ENCODE measurements at regions not wholly inside any gene's neighbourhood (a gene's known extent, or its start where the extent isn't known, plus 50 kb on each side); places are given as distances from the start of the nearest gene placed in this dataset.

GRCh38 chr17:74041869-74042640 lies 161.4 kb upstream of the RPL38 start:
- 81 to 87% methylated on average over 6 to 14 of the region's 14 CpGs for WGBS, 2 donors (ENCODE audit: low coverage in 1 of 2)
- TF ChIP-seq EP300 (IDR thresholded peaks at IDR 0.05; ENCODE audit: low read depth) (no peak), CTCF (IDR thresholded peaks at IDR 0.05) (no peak), POLR2AphosphoS5 (IDR thresholded peaks at IDR 0.05) (no peak), POLR2A (IDR thresholded peaks at IDR 0.05) (no peak)
- Histone ChIP-seq H3K9me3 (no peaks in the 10 kb centered on the region), H3K4me1 (no peaks in the 10 kb centered on the region), H3K27ac (no peak overlapping the region), H3K4me3 (no peak overlapping the region), H3K36me3 (no peaks in the 10 kb centered on the region), H3K27me3 (no peaks in the 10 kb centered on the region)
- in situ Hi-C loops (cut with MboI; ENCODE audit: low pct_ligation_motif_present in 1 of 4, low pct_unique_long_range_greater_than_20kb in 1 of 4, low sequenced_read_pairs in 3 of 4), result no loop called here
- no peak for DNase-seq
- intact Hi-C loops (cut with DNase I; ENCODE audit: low total_unique reads), result no loop called here

- Histone ChIP-seq H3K36me3 (no peaks in the 10 kb centered on the region), H3K4me3 (no peak overlapping the region), H3K9me3 (no peaks in the 10 kb centered on the region), H3K4me1 (no peaks in the 10 kb centered on the region), H3K27me3 (no peaks in the 10 kb centered on the region), H3K27ac (no peak overlapping the region)
- no peak for TF ChIP-seq CTCF (IDR thresholded peaks at IDR 0.05)
- no peak for DNase-seq
- intact Hi-C loops (cut with DNase I; ENCODE audit: low total_unique reads), result no loop called here
- in situ Hi-C loops (cut with MboI; ENCODE audit: low pct_ligation_motif_present in 1 of 4, low pct_unique_long_range_greater_than_20kb in 1 of 4, low sequenced_read_pairs in 3 of 4), result no loop called here
- 75 to 80% methylated on average over 2 to 8 of the region's 8 CpGs for WGBS, 2 donors (ENCODE audit: low coverage in 1 of 2)
Observed at GRCh38 chr17:74042744-74043486, 160.6 kb upstream of the RPL38 start.

- H3K9me3 ChIP-seq, result no peaks in the 10 kb centered on the region
- H3K27ac ChIP-seq, result no peak overlapping the region
- H3K27me3 ChIP-seq, result peaks cover 6% of the 10 kb centered on the region
- intact Hi-C loops (cut with DNase I; ENCODE audit: low total_unique reads), result no loop called here
- WGBS, 2 donors (ENCODE audit: low coverage in 1 of 2), result 52% methylated on average over 4 of the region's 4 CpGs; no CpG with 5 or more reads in 1 of the 2 donors
- in situ Hi-C loops (cut with MboI; ENCODE audit: low pct_ligation_motif_present in 1 of 4, low pct_unique_long_range_greater_than_20kb in 1 of 4, low sequenced_read_pairs in 3 of 4), result no loop called here
- DNase-seq, result no peak
- H3K36me3 ChIP-seq, result no peaks in the 10 kb centered on the region
- H3K4me3 ChIP-seq, result no peak overlapping the region
- no peaks in the 10 kb centered on the region for H3K4me1 ChIP-seq
- TF ChIP-seq POLR2A (IDR thresholded peaks at IDR 0.05) (no peak), POLR2AphosphoS5 (IDR thresholded peaks at IDR 0.05) (no peak), CTCF (IDR thresholded peaks at IDR 0.05) (no peak), EP300 (IDR thresholded peaks at IDR 0.05; ENCODE audit: low read depth) (no peak)
Observed at GRCh38 chr17:74043976-74044375, 159.5 kb upstream of the RPL38 start.

- TF ChIP-seq POLR2A (IDR thresholded peaks at IDR 0.05), result no peak
- no peak for TF ChIP-seq CTCF (IDR thresholded peaks at IDR 0.05)
- TF ChIP-seq EP300 (IDR thresholded peaks at IDR 0.05; ENCODE audit: low read depth), result no peak
- no peak for TF ChIP-seq POLR2AphosphoS5 (IDR thresholded peaks at IDR 0.05)
- WGBS, 2 donors (ENCODE audit: low coverage in 1 of 2), result 62 to 100% methylated on average over 2 to 16 of the region's 16 CpGs
- in situ Hi-C loops (cut with MboI; ENCODE audit: low pct_ligation_motif_present in 1 of 4, low pct_unique_long_range_greater_than_20kb in 1 of 4, low sequenced_read_pairs in 3 of 4), result no loop called here
Observed at GRCh38 chr17:74045608-74046280, 157.7 kb upstream of the RPL38 start.

More at GRCh38 chr17:74045608-74046280, 157.7 kb upstream of the RPL38 start:
- H3K36me3 ChIP-seq, result no peaks in the 10 kb centered on the region
- H3K4me1 ChIP-seq, result no peaks in the 10 kb centered on the region
- no peak for DNase-seq
- no peaks in the 10 kb centered on the region for H3K9me3 ChIP-seq
- H3K27ac ChIP-seq, result no peak overlapping the region
- intact Hi-C loops (cut with DNase I; ENCODE audit: low total_unique reads), result no loop called here
- peaks cover 21% of the 10 kb centered on the region for H3K27me3 ChIP-seq
- no peak overlapping the region for H3K4me3 ChIP-seq

All from transverse colon (tissue), 4 donors.